ENCODE measurements at regions not wholly inside any gene's neighbourhood (a gene's known extent, or its start where the extent isn't known, plus 50 kb on each side); places are given as distances from the start of the nearest gene placed in this dataset.

GRCh38 chr2:62577994-62578781, 72.2 kb upstream of the TMEM17 start:
- TF ChIP-seq, protein P1, sequence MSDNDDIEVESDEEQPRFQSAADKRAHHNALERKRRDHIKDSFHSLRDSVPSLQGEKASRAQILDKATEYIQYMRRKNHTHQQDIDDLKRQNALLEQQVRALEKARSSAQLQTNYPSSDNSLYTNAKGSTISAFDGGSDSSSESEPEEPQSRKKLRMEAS (IDR thresholded peaks at IDR 0.05), result no peak
- TF ChIP-seq TEAD4 (IDR thresholded peaks at IDR 0.05) (peak; percentile 77), REST (IDR thresholded peaks at IDR 0.05; ENCODE audit: low read depth) (no peak), RAD21 (IDR thresholded peaks at IDR 0.05; ENCODE audit: low read depth) (no peak), USF1 (IDR thresholded peaks at IDR 0.05) (no peak), TAF1 (IDR thresholded peaks at IDR 0.05; ENCODE audit: low read depth) (no peak), YY1 (IDR thresholded peaks at IDR 0.05; ENCODE audit: low read depth) (no peak), EP300 (IDR thresholded peaks at IDR 0.05; ENCODE audit: borderline replicate concordance) (peak; percentile 53; the same call in 1 of the 2 replicates), CREB1 (IDR thresholded peaks at IDR 0.05; ENCODE audit: low read depth) (no peak), CEBPB (IDR thresholded peaks at IDR 0.05) (no peak), TCF12 (IDR thresholded peaks at IDR 0.05; ENCODE audit: low read depth) (peak; percentile 57; the same call in 1 of the 2 replicates), FOXM1 (IDR thresholded peaks at IDR 0.05; ENCODE audit: borderline replicate concordance, low read depth) (0 out of 2 replicates have a peak, but pooled peaks have one; percentile 49), NFIC (IDR thresholded peaks at IDR 0.05) (no peak; the same call in none of the 2 replicates)

All from Ishikawa (cell line).